NCI-H345 (cell line): ENCODE measurements at regions not wholly inside any gene's neighbourhood (a gene's known extent, or its start where the extent isn't known, plus 50 kb on each side); places are given as distances from the start of the nearest gene placed in this dataset.

Experiments used
- DNase-seq: peaks from one replicate; lab custom pipeline; 2025; lab: John Stamatoyannopoulos, UW

GRCh38 chr11:91755951-91756707 is 468.5 kb upstream of the FAT3 start:
- no peak for DNase-seq

GRCh38 chr11:91755526-91755925 is 469.1 kb upstream of the FAT3 start:
- no peak for DNase-seq

- no peak for DNase-seq
Measured at GRCh38 chr11:91749251-91749650, 475.4 kb upstream of the FAT3 start.

- DNase-seq: no peak
Measured at GRCh38 chr11:91742155-91742554, 482.5 kb upstream of the FAT3 start.

GRCh38 chr11:91731051-91731450 is 493.6 kb upstream of the FAT3 start:
- no peak for DNase-seq

- no peak for DNase-seq
Measured at GRCh38 chr11:91730620-91731019, 494.0 kb upstream of the FAT3 start.

GRCh38 chr11:91730057-91730456 is 494.6 kb upstream of the FAT3 start:
- no peak for DNase-seq

- DNase-seq: no peak
Measured at GRCh38 chr11:91717169-91717568, 507.4 kb upstream of the FAT3 start.

- peak; percentile 13 for DNase-seq
Measured at GRCh38 chr11:91707652-91708482, 516.8 kb upstream of the FAT3 start.

- no peak for DNase-seq
Measured at GRCh38 chr11:91703042-91703441, 521.6 kb upstream of the FAT3 start.

GRCh38 chr11:91700854-91701253 is 523.8 kb upstream of the FAT3 start:
- no peak for DNase-seq

GRCh38 chr11:91698845-91699244 is 525.8 kb upstream of the FAT3 start:
- DNase-seq: no peak

- no peak for DNase-seq
Measured at GRCh38 chr11:91694331-91694730, 530.3 kb upstream of the FAT3 start.

- DNase-seq: no peak
Measured at GRCh38 chr11:91691872-91692271, 532.7 kb upstream of the FAT3 start.

- DNase-seq: no peak
Measured at GRCh38 chr11:91688672-91689071, 535.9 kb upstream of the FAT3 start.

GRCh38 chr11:91686700-91687099 is 537.9 kb upstream of the FAT3 start:
- peak; percentile 58 for DNase-seq

GRCh38 chr11:91686281-91686680 is 538.3 kb upstream of the FAT3 start:
- no peak for DNase-seq

GRCh38 chr11:91673705-91674104 is 550.9 kb upstream of the FAT3 start:
- no peak for DNase-seq

- DNase-seq: no peak
Measured at GRCh38 chr11:91664521-91664920, 560.1 kb upstream of the FAT3 start.

- DNase-seq: no peak
Measured at GRCh38 chr11:91660036-91660435, 564.6 kb upstream of the FAT3 start.

GRCh38 chr11:91654686-91655085 is 569.9 kb upstream of the FAT3 start:
- DNase-seq: no peak

GRCh38 chr11:91653079-91653754 is 571.4 kb upstream of the FAT3 start:
- DNase-seq: no peak

- no peak for DNase-seq
Measured at GRCh38 chr11:91650802-91651201, 573.8 kb upstream of the FAT3 start.
